ENCODE measurements at regions not wholly inside any gene's neighbourhood (a gene's known extent, or its start where the extent isn't known, plus 50 kb on each side); places are given as distances from the start of the nearest gene placed in this dataset.

GRCh38 chr5:118060833-118061232, 927.5 kb downstream of the DTWD2 start:
- no peak for TF ChIP-seq POLR2AphosphoS5 (IDR thresholded peaks at IDR 0.05; ENCODE audit: low read depth, low read length)
- TF ChIP-seq POLR2A (IDR thresholded peaks at IDR 0.05; ENCODE audit: low read depth, low read length): no peak

All from GM12892 (cell line).